Loucy (cell line): ENCODE measurements at regions not wholly inside any gene's neighbourhood (a gene's known extent, or its start where the extent isn't known, plus 50 kb on each side); places are given as distances from the start of the nearest gene placed in this dataset.

Experiments used
- CTCF ChIP-seq: fragments of 200-600 bp; sonication (generic); conservative IDR thresholded peaks from 2 replicates; pipeline ENCODE4 v1.5.1; 2014; ENCODE audit warnings: mild to moderate bottlenecking, antibody characterized with exemption, low read length
- EZH2phosphoT487 ChIP-seq: fragments of 200-600 bp; IDR thresholded peaks from 2 replicates; pipeline ENCODE4 v1.6.1; 2018; ENCODE audit warnings: antibody characterized with exemption, mild to moderate bottlenecking, moderate library complexity, borderline replicate concordance

GRCh38 chr3:150142936-150143335 is 172.2 kb upstream of the PFN2 start:
- no peak for TF ChIP-seq CTCF
- no peak for TF ChIP-seq EZH2phosphoT487
